ENCODE measurements at regions not wholly inside any gene's neighbourhood (a gene's known extent, or its start where the extent isn't known, plus 50 kb on each side); places are given as distances from the start of the nearest gene placed in this dataset.

DNA sequence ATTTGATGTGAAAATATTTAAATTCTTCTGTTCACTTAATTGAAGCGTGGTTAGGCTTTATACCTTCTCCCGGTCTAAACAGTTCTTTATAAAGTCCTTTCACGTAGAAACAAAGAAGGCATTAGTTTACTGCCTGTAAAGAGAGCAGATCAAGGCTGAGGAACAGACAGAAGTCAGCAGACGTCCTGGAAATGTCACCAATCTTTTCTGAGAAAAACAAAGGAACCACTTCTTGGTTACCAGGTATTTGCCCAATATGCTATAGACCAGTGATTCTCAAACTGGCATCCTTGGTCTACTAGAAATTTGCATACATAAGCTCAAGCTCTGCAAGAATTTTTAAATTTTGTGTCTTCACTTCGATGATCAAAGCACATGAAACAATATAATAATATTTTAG lies 89.2 kb upstream of the STK17B start:
- peak overlapping the region; percentile 83 for H3K27ac Mint-ChIP-seq
- H4K20me1 ChIP-seq (ENCODE audit: control insufficient read depth, insufficient read depth, low read length, poor library complexity, severe bottlenecking) = no peaks in the 10 kb centered on the region
- no peaks in the 10 kb centered on the region for H3K36me3 ChIP-seq (replicated peaks in 1 of 2; ENCODE audit: control extremely low read depth in 1 of 2, control insufficient read depth in 1 of 2, extremely low read depth in 1 of 2, insufficient read depth in 2 of 2, low read length in 1 of 2)
- H3K9me3 ChIP-seq (ENCODE audit: control extremely low read depth in 1 of 3, control insufficient read depth in 2 of 3, insufficient read depth in 1 of 3, low read length in 2 of 3) = no peaks in the 10 kb centered on the region
- intact Hi-C loops (cut with micrococcal nuclease) = loop anchor here (2.0 kb wide), 1 partner anchor 14 kb away; no protein-coding TSS in a partner anchor
- H3K9me3 Mint-ChIP-seq (ENCODE audit: insufficient read depth) = no peaks in the 10 kb centered on the region
- POLR2A ChIA-PET = interaction anchor here (0.5 to 1.6 kb wide), 4 partner anchors 17 to 698 kb away, joined by 3 to 5 read pairs (median 4); no protein-coding TSS in a partner anchor
- H2AFZ ChIP-seq (ENCODE audit: insufficient read depth, low read depth, low read length, poor library complexity, severe bottlenecking) = peak overlapping the region; percentile 53
- H3K27ac ChIP-seq (ENCODE audit: low read length in 2 of 2) = peak overlapping the region; percentile 14 to 86
- CTCF ChIA-PET = interaction anchor here (0.8 to 4.5 kb wide), 8 partner anchors 9 to 182 kb away, joined by 3 to 24 read pairs (median 5); partner anchors contain the start of gene STK17B
- peaks cover 10% of the 10 kb centered on the region for H3K79me2 ChIP-seq (ENCODE audit: control insufficient read depth, insufficient read depth, low read length)
- H3K4me3 Mint-ChIP-seq = peak overlapping the region; percentile 63
- H3K27me3 ChIP-seq (replicated peaks in 1 of 4; ENCODE audit: control extremely low read depth in 1 of 4, control insufficient read depth in 3 of 4, insufficient read depth in 4 of 4, low read length in 3 of 4) = no peaks in the 10 kb centered on the region
- H3K4me2 ChIP-seq (replicated peaks; ENCODE audit: low read depth, low read length, poor library complexity, severe bottlenecking) = peak overlapping the region; percentile 33
- H3K4me1 ChIP-seq (ENCODE audit: control insufficient read depth in 2 of 2, insufficient read depth in 2 of 2, low read length in 2 of 2) = peaks cover 44 to 57% of the 10 kb centered on the region in 2 donors
- no peaks in the 10 kb centered on the region for H3K27me3 Mint-ChIP-seq
- DNase-seq = peak; percentile 38
- peak; percentile 12 for ATAC-seq (ENCODE audit: low read depth)
- peak overlapping the region in 1 of 5 experiments; percentile 3 for H3K4me3 ChIP-seq (ENCODE audit: control extremely low read depth in 1 of 5, extremely low read depth in 1 of 5, insufficient read depth in 1 of 5, low read depth in 2 of 5, low read length in 4 of 5)
- H3K9ac ChIP-seq (ENCODE audit: low read length) = peak overlapping the region; percentile 8
- peaks cover 65% of the 10 kb centered on the region for H3K4me1 Mint-ChIP-seq
- 0% methylated on average over 1 of the region's 5 CpGs for WGBS (ENCODE audit: insufficient coverage)
- TF ChIP-seq EZH2 (IDR thresholded peaks at IDR 0.05; ENCODE audit: borderline replicate concordance, insufficient read depth, low read depth, low read length, poor library complexity, severe bottlenecking) (no peak), CTCF (IDR thresholded peaks at IDR 0.05) (no peak)

GRCh38 chr2:196262606-196263005 lies 91.2 kb upstream of the STK17B start:
- peak overlapping the region; percentile 68 for H3K4me2 ChIP-seq (replicated peaks; ENCODE audit: low read depth, low read length, poor library complexity, severe bottlenecking)
- TF ChIP-seq CTCF (IDR thresholded peaks at IDR 0.05) = no peak
- TF ChIP-seq EZH2 (IDR thresholded peaks at IDR 0.05; ENCODE audit: borderline replicate concordance, insufficient read depth, low read depth, low read length, poor library complexity, severe bottlenecking) = no peak
- H3K4me1 ChIP-seq (ENCODE audit: control insufficient read depth in 2 of 2, insufficient read depth in 2 of 2, low read length in 2 of 2) = peaks cover 50 to 65% of the 10 kb centered on the region in 2 donors
- DNase-seq (no peak), ATAC-seq (ENCODE audit: low read depth) (no peak)
- 96% methylated on average over 5 of the region's 9 CpGs for WGBS (ENCODE audit: insufficient coverage)
- ChIA-PET POLR2A (interaction anchor here (0.5 to 0.9 kb wide), 3 partner anchors 14 to 86 kb away, joined by 3 to 5 read pairs (median 4); no protein-coding TSS in a partner anchor), CTCF (interaction anchor here (1.0 to 4.3 kb wide), 3 partner anchors 14 to 184 kb away, joined by 3 to 21 read pairs (median 3); no protein-coding TSS in a partner anchor)
- H3K27me3 ChIP-seq (replicated peaks in 1 of 4; ENCODE audit: control extremely low read depth in 1 of 4, control insufficient read depth in 3 of 4, insufficient read depth in 4 of 4, low read length in 3 of 4) = no peaks in the 10 kb centered on the region
- peak overlapping the region; percentile 78 for H3K4me3 Mint-ChIP-seq
- peak overlapping the region; percentile 67 for H2AFZ ChIP-seq (ENCODE audit: insufficient read depth, low read depth, low read length, poor library complexity, severe bottlenecking)
- peak overlapping the region; percentile 67 to 89 for H3K27ac ChIP-seq (ENCODE audit: low read length in 2 of 2)
- no peaks in the 10 kb centered on the region for H3K36me3 ChIP-seq (replicated peaks in 1 of 2; ENCODE audit: control extremely low read depth in 1 of 2, control insufficient read depth in 1 of 2, extremely low read depth in 1 of 2, insufficient read depth in 2 of 2, low read length in 1 of 2)
- no peaks in the 10 kb centered on the region for H3K9me3 Mint-ChIP-seq (ENCODE audit: insufficient read depth)
- H3K4me3 ChIP-seq (ENCODE audit: control extremely low read depth in 1 of 5, extremely low read depth in 1 of 5, insufficient read depth in 1 of 5, low read depth in 2 of 5, low read length in 4 of 5) = peak overlapping the region in 1 of 5 experiments; percentile 25
- H3K79me2 ChIP-seq (ENCODE audit: control insufficient read depth, insufficient read depth, low read length) = peaks cover 7% of the 10 kb centered on the region
- no peaks in the 10 kb centered on the region for H4K20me1 ChIP-seq (ENCODE audit: control insufficient read depth, insufficient read depth, low read length, poor library complexity, severe bottlenecking)
- H3K9ac ChIP-seq (ENCODE audit: low read length) = peak overlapping the region; percentile 37
- peak overlapping the region; percentile 92 for H3K27ac Mint-ChIP-seq
- no peaks in the 10 kb centered on the region for H3K27me3 Mint-ChIP-seq
- intact Hi-C loops (cut with micrococcal nuclease) = loop anchor here (1.0 to 2.0 kb wide), 2 partner anchors 14 to 20 kb away; no protein-coding TSS in a partner anchor
- H3K4me1 Mint-ChIP-seq = peaks cover 69% of the 10 kb centered on the region
- H3K9me3 ChIP-seq (ENCODE audit: control extremely low read depth in 1 of 3, control insufficient read depth in 2 of 3, insufficient read depth in 1 of 3, low read length in 2 of 3) = no peaks in the 10 kb centered on the region
